H1 (cell line): ENCODE measurements at regions not wholly inside any gene's neighbourhood (a gene's known extent, or its start where the extent isn't known, plus 50 kb on each side); places are given as distances from the start of the nearest gene placed in this dataset.

Source experiments
- EP300 ChIP-seq, 2 experiments: IDR thresholded peaks; 1 replicate in 1 of 2; 2 replicates in 1 of 2; pipeline ENCODE4 v1.6.1; 2011 to 2012; ENCODE audit warnings: low read depth in 2 of 2, low read length in 2 of 2, mild to moderate bottlenecking in 2 of 2, borderline replicate concordance in 1 of 2, inconsistent platforms in 1 of 2, moderate library complexity in 1 of 2
- EZH2 ChIP-seq: fragments of 200-600 bp; sonication (generic); IDR thresholded peaks from 2 replicates; pipeline ENCODE4 v1.7.1; 2012; ENCODE audit warnings: low read depth, mild to moderate bottlenecking, moderate library complexity, low read length, inconsistent platforms; ENCODE audit not compliant: severe bottlenecking
- GABPA ChIP-seq: IDR thresholded peaks from 2 replicates; pipeline ENCODE4 v1.6.1; 2011; ENCODE audit warnings: mild to moderate bottlenecking, low read length, moderate library complexity, borderline replicate concordance; ENCODE audit not compliant: insufficient read depth
- GTF2F1 ChIP-seq: IDR thresholded peaks from 2 replicates; pipeline ENCODE4 v1.6.1; 2012; ENCODE audit warnings: low read depth, low read length, improper control_type of control experiment, borderline replicate concordance
- POLR2A ChIP-seq, 2 experiments: IDR thresholded peaks; 1 replicate in 1 of 2; 2 replicates in 1 of 2; pipeline ENCODE4 v1.6.1; 2011; ENCODE audit warnings: low read depth in 2 of 2, low read length in 2 of 2, mild to moderate bottlenecking in 2 of 2; ENCODE audit errors: control extremely low read depth in 1 of 2
- TF ChIP-seq, protein P1 (sequence below), 3 experiments: IDR thresholded peaks; 1 replicate in 2 of 3; 2 replicates in 1 of 3; pipeline versions ENCODE4 v1.5.1 to v1.6.1; 2011; ENCODE audit warnings: low read length in 3 of 3, mild to moderate bottlenecking in 3 of 3, inconsistent platforms in 2 of 3, low read depth in 1 of 3, moderate library complexity in 1 of 3; ENCODE audit not compliant: insufficient read depth in 1 of 3; ENCODE audit errors: control extremely low read depth in 1 of 3

DNA sequence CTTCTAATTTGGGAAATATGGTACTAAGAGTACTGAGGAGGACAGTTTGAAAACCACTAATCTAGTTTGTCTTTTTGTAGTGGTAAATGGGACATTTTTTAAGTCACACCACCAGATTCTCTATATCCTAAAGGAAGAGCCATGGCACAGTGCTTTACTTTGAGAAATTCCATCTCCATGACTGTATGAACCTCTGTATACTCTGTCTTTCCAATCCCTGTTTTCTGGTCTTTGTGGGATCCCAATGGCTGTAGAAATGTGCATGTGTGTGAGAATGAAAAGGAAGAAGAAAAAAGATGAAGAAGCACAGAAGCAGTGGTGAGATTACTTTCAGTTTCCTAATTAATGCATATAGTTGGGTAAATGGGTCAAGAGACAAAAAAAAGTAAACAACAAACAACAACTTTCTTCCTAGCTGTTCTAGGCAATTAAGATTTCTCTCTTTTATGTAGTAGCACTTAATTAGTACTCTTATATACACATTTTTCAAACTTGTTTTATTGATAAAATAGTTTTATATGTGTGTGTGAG, 141.2 kb upstream of the HCRTR2 start:
- TF ChIP-seq, protein P1, sequence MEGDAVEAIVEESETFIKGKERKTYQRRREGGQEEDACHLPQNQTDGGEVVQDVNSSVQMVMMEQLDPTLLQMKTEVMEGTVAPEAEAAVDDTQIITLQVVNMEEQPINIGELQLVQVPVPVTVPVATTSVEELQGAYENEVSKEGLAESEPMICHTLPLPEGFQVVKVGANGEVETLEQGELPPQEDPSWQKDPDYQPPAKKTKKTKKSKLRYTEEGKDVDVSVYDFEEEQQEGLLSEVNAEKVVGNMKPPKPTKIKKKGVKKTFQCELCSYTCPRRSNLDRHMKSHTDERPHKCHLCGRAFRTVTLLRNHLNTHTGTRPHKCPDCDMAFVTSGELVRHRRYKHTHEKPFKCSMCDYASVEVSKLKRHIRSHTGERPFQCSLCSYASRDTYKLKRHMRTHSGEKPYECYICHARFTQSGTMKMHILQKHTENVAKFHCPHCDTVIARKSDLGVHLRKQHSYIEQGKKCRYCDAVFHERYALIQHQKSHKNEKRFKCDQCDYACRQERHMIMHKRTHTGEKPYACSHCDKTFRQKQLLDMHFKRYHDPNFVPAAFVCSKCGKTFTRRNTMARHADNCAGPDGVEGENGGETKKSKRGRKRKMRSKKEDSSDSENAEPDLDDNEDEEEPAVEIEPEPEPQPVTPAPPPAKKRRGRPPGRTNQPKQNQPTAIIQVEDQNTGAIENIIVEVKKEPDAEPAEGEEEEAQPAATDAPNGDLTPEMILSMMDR (IDR thresholded peaks at IDR 0.05; ENCODE audit: control extremely low read depth in 1 of 3, insufficient read depth in 1 of 3, low read depth in 1 of 3, low read length in 3 of 3): no peak
- TF ChIP-seq EZH2 (no peak), GTF2F1 (no peak), POLR2A (IDR thresholded peaks at IDR 0.05; ENCODE audit: control extremely low read depth in 1 of 2, low read depth in 2 of 2, low read length in 2 of 2) (no peak), GABPA (no peak), EP300 (IDR thresholded peaks at IDR 0.05; ENCODE audit: borderline replicate concordance in 1 of 2, low read depth in 2 of 2, low read length in 2 of 2) (no peak)
